ENCODE measurements at regions not wholly inside any gene's neighbourhood (a gene's known extent, or its start where the extent isn't known, plus 50 kb on each side); places are given as distances from the start of the nearest gene placed in this dataset.

DNA sequence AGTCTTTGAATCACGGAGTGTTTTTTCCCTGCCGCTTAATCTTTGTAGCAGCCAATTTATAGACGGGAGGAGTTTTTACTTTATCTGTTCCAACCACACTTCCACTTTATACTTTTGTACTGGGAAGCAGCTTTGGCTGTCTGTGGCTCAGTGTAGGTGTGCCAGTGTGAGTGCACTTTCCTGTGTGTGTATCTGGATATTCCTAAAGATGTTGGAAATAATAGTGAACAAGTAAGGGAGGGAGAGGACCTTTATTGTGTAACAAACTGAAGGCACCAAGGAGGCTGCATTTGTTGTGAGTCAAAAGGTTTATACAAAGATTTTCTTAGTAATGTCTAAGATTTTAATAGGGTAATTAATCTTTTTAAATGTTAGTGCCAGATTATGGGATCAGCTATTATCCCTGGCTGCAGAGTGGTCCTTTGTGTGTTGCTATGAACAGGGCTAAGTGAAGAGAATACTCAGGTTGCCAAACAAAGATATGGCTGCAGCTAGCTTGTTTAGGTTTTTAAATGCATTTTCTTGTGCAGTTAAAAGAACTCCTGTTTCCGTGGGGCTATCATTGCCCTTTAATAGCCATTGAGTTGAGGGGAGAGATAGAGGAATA lies 226.3 kb downstream of the RNF144B start (continued):
- TF ChIP-seq, protein P1, sequence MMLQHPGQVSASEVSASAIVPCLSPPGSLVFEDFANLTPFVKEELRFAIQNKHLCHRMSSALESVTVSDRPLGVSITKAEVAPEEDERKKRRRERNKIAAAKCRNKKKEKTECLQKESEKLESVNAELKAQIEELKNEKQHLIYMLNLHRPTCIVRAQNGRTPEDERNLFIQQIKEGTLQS (IDR thresholded peaks at IDR 0.05; ENCODE audit: insufficient read depth, low read depth, low read length), result no peak
- TF ChIP-seq, protein P2, sequence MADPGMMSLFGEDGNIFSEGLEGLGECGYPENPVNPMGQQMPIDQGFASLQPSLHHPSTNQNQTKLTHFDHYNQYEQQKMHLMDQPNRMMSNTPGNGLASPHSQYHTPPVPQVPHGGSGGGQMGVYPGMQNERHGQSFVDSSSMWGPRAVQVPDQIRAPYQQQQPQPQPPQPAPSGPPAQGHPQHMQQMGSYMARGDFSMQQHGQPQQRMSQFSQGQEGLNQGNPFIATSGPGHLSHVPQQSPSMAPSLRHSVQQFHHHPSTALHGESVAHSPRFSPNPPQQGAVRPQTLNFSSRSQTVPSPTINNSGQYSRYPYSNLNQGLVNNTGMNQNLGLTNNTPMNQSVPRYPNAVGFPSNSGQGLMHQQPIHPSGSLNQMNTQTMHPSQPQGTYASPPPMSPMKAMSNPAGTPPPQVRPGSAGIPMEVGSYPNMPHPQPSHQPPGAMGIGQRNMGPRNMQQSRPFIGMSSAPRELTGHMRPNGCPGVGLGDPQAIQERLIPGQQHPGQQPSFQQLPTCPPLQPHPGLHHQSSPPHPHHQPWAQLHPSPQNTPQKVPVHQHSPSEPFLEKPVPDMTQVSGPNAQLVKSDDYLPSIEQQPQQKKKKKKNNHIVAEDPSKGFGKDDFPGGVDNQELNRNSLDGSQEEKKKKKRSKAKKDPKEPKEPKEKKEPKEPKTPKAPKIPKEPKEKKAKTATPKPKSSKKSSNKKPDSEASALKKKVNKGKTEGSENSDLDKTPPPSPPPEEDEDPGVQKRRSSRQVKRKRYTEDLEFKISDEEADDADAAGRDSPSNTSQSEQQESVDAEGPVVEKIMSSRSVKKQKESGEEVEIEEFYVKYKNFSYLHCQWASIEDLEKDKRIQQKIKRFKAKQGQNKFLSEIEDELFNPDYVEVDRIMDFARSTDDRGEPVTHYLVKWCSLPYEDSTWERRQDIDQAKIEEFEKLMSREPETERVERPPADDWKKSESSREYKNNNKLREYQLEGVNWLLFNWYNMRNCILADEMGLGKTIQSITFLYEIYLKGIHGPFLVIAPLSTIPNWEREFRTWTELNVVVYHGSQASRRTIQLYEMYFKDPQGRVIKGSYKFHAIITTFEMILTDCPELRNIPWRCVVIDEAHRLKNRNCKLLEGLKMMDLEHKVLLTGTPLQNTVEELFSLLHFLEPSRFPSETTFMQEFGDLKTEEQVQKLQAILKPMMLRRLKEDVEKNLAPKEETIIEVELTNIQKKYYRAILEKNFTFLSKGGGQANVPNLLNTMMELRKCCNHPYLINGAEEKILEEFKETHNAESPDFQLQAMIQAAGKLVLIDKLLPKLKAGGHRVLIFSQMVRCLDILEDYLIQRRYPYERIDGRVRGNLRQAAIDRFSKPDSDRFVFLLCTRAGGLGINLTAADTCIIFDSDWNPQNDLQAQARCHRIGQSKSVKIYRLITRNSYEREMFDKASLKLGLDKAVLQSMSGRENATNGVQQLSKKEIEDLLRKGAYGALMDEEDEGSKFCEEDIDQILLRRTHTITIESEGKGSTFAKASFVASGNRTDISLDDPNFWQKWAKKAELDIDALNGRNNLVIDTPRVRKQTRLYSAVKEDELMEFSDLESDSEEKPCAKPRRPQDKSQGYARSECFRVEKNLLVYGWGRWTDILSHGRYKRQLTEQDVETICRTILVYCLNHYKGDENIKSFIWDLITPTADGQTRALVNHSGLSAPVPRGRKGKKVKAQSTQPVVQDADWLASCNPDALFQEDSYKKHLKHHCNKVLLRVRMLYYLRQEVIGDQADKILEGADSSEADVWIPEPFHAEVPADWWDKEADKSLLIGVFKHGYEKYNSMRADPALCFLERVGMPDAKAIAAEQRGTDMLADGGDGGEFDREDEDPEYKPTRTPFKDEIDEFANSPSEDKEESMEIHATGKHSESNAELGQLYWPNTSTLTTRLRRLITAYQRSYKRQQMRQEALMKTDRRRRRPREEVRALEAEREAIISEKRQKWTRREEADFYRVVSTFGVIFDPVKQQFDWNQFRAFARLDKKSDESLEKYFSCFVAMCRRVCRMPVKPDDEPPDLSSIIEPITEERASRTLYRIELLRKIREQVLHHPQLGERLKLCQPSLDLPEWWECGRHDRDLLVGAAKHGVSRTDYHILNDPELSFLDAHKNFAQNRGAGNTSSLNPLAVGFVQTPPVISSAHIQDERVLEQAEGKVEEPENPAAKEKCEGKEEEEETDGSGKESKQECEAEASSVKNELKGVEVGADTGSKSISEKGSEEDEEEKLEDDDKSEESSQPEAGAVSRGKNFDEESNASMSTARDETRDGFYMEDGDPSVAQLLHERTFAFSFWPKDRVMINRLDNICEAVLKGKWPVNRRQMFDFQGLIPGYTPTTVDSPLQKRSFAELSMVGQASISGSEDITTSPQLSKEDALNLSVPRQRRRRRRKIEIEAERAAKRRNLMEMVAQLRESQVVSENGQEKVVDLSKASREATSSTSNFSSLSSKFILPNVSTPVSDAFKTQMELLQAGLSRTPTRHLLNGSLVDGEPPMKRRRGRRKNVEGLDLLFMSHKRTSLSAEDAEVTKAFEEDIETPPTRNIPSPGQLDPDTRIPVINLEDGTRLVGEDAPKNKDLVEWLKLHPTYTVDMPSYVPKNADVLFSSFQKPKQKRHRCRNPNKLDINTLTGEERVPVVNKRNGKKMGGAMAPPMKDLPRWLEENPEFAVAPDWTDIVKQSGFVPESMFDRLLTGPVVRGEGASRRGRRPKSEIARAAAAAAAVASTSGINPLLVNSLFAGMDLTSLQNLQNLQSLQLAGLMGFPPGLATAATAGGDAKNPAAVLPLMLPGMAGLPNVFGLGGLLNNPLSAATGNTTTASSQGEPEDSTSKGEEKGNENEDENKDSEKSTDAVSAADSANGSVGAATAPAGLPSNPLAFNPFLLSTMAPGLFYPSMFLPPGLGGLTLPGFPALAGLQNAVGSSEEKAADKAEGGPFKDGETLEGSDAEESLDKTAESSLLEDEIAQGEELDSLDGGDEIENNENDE (IDR thresholded peaks at IDR 0.05; ENCODE audit: insufficient replicate concordance, low read length), result no peak
- TF ChIP-seq RXRA (IDR thresholded peaks at IDR 0.05; ENCODE audit: insufficient read depth, low read depth, low read length), result no peak
- TF ChIP-seq EGR1 (IDR thresholded peaks at IDR 0.05; ENCODE audit: borderline replicate concordance, low read depth, low read length), result no peak
- TF ChIP-seq SAP30 (IDR thresholded peaks at IDR 0.05; ENCODE audit: insufficient read depth, insufficient replicate concordance, low read length), result no peak
- TF ChIP-seq JUND (IDR thresholded peaks at IDR 0.05; ENCODE audit: low read length), result no peak

Data from H1 (cell line).